Adrenal gland (tissue), 5 donors: ENCODE measurements at regions not wholly inside any gene's neighbourhood (a gene's known extent, or its start where the extent isn't known, plus 50 kb on each side); places are given as distances from the start of the nearest gene placed in this dataset.

Experiments used
- CTCF ChIP-seq, 6 experiments: fragments of 450-650 bp in 4 of 6; fragments of 200-600 bp in 2 of 6; sonication (generic) in 1 of 6; IDR thresholded peaks; 1 replicate in 5 of 6; 2 replicates in 1 of 6; pipeline versions ENCODE4 v1.5.1 to v1.8.0; 2016 to 2021; ENCODE audit warnings: antibody characterized with exemption in 6 of 6, mild to moderate bottlenecking in 2 of 6, moderate library complexity in 1 of 6
- POLR2A ChIP-seq, 2 donors: fragments of 450-650 bp; IDR thresholded peaks; one replicate each; pipeline ENCODE4 v1.6.1; 2017; ENCODE audit warnings: antibody characterized with exemption in 2 of 2, mild to moderate bottlenecking in 2 of 2, moderate library complexity in 1 of 2
- donor health status: DM: no; HTN: no; CAD: no.

GRCh38 chr9:115747731-115748130, 405.9 kb upstream of the PAPPA start:
- TF ChIP-seq POLR2A (IDR thresholded peaks at IDR 0.05) (no peak), CTCF (IDR thresholded peaks at IDR 0.05) (no peak)
